HCT116 (cell line): ENCODE measurements at regions not wholly inside any gene's neighbourhood (a gene's known extent, or its start where the extent isn't known, plus 50 kb on each side); places are given as distances from the start of the nearest gene placed in this dataset.

Source experiments
- CEBPB ChIP-seq: IDR thresholded peaks from 2 replicates; pipeline ENCODE4 v1.6.1; 2012; ENCODE audit warnings: low read depth
- EZH2 ChIP-seq: fragments of 200-600 bp; sonication (generic); IDR thresholded peaks from 2 replicates; pipeline ENCODE4 v1.6.1; 2017; ENCODE audit warnings: antibody characterized with exemption, mixed run types
- JUND ChIP-seq: IDR thresholded peaks from 2 replicates; pipeline ENCODE4 v1.6.1; 2012
- POLR2A ChIP-seq: IDR thresholded peaks from 2 replicates; pipeline ENCODE4 v1.7.0; 2011; ENCODE audit warnings: borderline replicate concordance; ENCODE audit not compliant: insufficient read depth, insufficient read length; ENCODE audit errors: extremely low read depth
- POLR2AphosphoS5 ChIP-seq: IDR thresholded peaks from 2 replicates; pipeline ENCODE4 v1.6.1; 2011; ENCODE audit warnings: mild to moderate bottlenecking, low read depth, low read length, moderate library complexity
- RAD21 ChIP-seq: IDR thresholded peaks from 2 replicates; pipeline ENCODE4 v1.6.1; 2012; ENCODE audit warnings: low read depth, mild to moderate bottlenecking
- SIN3A ChIP-seq: IDR thresholded peaks from 2 replicates; pipeline ENCODE4 v1.6.1; 2012; ENCODE audit warnings: low read depth
- SRF ChIP-seq: IDR thresholded peaks from 2 replicates; pipeline ENCODE4 v1.6.1; 2012; ENCODE audit warnings: low read depth
- TCF7L2 ChIP-seq: IDR thresholded peaks from 2 replicates; pipeline ENCODE4 v1.7.0; 2011; ENCODE audit warnings: borderline replicate concordance, inconsistent platforms; ENCODE audit not compliant: insufficient read depth, insufficient read length; ENCODE audit errors: extremely low read depth
- YY1 ChIP-seq: IDR thresholded peaks from 2 replicates; pipeline ENCODE4 v1.6.1; 2011; ENCODE audit warnings: low read length, low read depth, moderate library complexity, mild to moderate bottlenecking; ENCODE audit not compliant: insufficient replicate concordance; ENCODE audit errors: extremely low read depth
- ZFX ChIP-seq: fragments of 450-650 bp; IDR thresholded peaks from 2 replicates; pipeline ENCODE4 v1.6.1; 2017
- TF ChIP-seq, protein P1 (sequence below), 3 experiments: fragments of 200-600 bp in 1 of 3; sonication (generic) in 1 of 3; IDR thresholded peaks in 2 of 3; conservative IDR thresholded peaks in 1 of 3; 2 replicates each; pipeline ENCODE4 v1.5.1; 2012 to 2017; ENCODE audit warnings: low read depth in 2 of 3, low read length in 2 of 3, antibody characterized with exemption in 1 of 3, borderline replicate concordance in 1 of 3, control low read depth in 1 of 3, mild to moderate bottlenecking in 1 of 3, mixed read lengths in 1 of 3, mixed run types in 1 of 3, moderate library complexity in 1 of 3; ENCODE audit not compliant: insufficient read depth in 1 of 3
- TF ChIP-seq, protein P2 (sequence below): IDR thresholded peaks from 2 replicates; pipeline ENCODE4 v1.6.1; 2012
- TF ChIP-seq, protein P3 (sequence below): IDR thresholded peaks from 2 replicates; pipeline ENCODE4 v1.6.1; 2012; ENCODE audit warnings: low read depth

DNA sequence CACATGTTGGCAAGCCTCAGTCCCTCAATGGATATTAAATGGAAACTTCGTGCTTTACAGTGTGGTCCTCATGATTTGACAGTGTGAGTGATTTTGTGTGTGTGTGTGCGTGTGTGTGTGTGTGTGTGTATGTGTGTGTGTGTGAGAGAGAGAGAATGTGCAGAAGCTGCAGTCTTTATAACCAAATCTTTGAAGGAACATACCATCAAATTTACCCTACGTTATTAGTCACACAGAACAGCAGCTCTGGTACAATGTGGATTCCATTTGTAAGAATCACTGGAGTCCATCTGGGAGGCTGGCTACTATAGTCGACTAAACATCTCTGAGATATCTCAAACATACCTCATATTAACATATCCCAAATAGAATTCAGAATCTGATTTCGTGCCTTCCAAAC, 928.0 kb upstream of the POT1 start:
- TF ChIP-seq, protein P1, sequence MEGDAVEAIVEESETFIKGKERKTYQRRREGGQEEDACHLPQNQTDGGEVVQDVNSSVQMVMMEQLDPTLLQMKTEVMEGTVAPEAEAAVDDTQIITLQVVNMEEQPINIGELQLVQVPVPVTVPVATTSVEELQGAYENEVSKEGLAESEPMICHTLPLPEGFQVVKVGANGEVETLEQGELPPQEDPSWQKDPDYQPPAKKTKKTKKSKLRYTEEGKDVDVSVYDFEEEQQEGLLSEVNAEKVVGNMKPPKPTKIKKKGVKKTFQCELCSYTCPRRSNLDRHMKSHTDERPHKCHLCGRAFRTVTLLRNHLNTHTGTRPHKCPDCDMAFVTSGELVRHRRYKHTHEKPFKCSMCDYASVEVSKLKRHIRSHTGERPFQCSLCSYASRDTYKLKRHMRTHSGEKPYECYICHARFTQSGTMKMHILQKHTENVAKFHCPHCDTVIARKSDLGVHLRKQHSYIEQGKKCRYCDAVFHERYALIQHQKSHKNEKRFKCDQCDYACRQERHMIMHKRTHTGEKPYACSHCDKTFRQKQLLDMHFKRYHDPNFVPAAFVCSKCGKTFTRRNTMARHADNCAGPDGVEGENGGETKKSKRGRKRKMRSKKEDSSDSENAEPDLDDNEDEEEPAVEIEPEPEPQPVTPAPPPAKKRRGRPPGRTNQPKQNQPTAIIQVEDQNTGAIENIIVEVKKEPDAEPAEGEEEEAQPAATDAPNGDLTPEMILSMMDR (IDR thresholded peaks at IDR 0.05 in 2 of 3, conservative IDR thresholded peaks at IDR 0.05 in 1 of 3; ENCODE audit: borderline replicate concordance in 1 of 3, insufficient read depth in 1 of 3, low read depth in 2 of 3, low read length in 2 of 3): no peak
- TF ChIP-seq POLR2AphosphoS5: no peak
- no peak for TF ChIP-seq EZH2
- TF ChIP-seq, protein P2, sequence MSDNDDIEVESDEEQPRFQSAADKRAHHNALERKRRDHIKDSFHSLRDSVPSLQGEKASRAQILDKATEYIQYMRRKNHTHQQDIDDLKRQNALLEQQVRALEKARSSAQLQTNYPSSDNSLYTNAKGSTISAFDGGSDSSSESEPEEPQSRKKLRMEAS: no peak
- no peak for TF ChIP-seq JUND
- TF ChIP-seq TCF7L2: no peak
- TF ChIP-seq SIN3A: no peak
- TF ChIP-seq YY1: no peak
- TF ChIP-seq RAD21: no peak
- no peak for TF ChIP-seq POLR2A
- TF ChIP-seq, protein P3, sequence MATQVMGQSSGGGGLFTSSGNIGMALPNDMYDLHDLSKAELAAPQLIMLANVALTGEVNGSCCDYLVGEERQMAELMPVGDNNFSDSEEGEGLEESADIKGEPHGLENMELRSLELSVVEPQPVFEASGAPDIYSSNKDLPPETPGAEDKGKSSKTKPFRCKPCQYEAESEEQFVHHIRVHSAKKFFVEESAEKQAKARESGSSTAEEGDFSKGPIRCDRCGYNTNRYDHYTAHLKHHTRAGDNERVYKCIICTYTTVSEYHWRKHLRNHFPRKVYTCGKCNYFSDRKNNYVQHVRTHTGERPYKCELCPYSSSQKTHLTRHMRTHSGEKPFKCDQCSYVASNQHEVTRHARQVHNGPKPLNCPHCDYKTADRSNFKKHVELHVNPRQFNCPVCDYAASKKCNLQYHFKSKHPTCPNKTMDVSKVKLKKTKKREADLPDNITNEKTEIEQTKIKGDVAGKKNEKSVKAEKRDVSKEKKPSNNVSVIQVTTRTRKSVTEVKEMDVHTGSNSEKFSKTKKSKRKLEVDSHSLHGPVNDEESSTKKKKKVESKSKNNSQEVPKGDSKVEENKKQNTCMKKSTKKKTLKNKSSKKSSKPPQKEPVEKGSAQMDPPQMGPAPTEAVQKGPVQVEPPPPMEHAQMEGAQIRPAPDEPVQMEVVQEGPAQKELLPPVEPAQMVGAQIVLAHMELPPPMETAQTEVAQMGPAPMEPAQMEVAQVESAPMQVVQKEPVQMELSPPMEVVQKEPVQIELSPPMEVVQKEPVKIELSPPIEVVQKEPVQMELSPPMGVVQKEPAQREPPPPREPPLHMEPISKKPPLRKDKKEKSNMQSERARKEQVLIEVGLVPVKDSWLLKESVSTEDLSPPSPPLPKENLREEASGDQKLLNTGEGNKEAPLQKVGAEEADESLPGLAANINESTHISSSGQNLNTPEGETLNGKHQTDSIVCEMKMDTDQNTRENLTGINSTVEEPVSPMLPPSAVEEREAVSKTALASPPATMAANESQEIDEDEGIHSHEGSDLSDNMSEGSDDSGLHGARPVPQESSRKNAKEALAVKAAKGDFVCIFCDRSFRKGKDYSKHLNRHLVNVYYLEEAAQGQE: no peak
- no peak for TF ChIP-seq CEBPB
- TF ChIP-seq SRF: no peak
- TF ChIP-seq ZFX: no peak
